ENCODE measurements at regions not wholly inside any gene's neighbourhood (a gene's known extent, or its start where the extent isn't known, plus 50 kb on each side); places are given as distances from the start of the nearest gene placed in this dataset.
"Not testable (repeated sequence)": the region's sequence is repeated elsewhere in the genome, so short reads cannot be mapped to it uniquely, and the experiment has no call there.

DNA sequence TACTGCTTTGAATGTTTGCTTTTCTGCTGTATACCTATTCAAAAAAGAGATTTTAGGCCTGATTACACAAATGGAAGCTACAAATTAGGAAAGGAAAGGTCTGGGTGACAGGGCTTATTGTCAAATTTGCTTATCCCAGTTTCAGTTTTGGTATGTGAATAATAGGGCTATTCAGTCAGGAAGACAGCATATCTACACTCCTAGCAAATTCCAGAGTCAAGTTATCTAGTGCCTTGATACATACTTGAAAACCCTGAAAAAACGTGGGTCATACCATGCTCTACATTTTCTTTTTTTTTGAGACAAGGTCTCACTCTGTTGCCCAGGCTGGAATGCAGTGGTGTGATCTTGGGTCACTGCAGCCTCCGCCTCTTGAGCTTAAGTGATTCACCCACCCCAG is 59.2 kb upstream of the CCDC180 start:
- not testable (repeated sequence) for DNase-seq (ENCODE audit: low read depth)

GRCh38 chr9:97243606-97244005 is 63.9 kb upstream of the CCDC180 start:
- DNase-seq (ENCODE audit: low read depth), result no peak

DNA sequence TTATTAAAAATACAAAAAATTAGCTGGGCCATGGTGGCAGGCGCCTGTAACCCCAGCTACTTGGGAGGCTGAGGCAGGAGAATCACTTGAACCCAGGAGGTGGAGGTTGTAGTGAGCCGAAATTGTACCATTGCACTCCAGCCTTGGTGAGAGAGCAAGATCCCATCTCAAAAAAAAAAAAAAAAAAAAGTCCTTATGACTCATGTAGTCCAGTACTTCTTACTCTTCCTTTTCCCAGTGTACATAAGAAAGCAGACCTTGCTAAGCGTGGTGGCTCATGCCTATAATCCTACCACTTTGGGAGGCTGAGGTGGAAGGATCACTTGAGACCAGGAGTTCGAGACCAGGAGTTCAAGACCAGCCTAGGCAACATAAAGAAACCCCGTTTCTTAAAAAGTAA is 66.0 kb upstream of the CCDC180 start:
- DNase-seq (ENCODE audit: low read depth), result not testable (repeated sequence)

GRCh38 chr9:97237951-97238889 is 69.2 kb upstream of the CCDC180 start:
- peak; percentile 47 for DNase-seq (ENCODE audit: low read depth)

DNA sequence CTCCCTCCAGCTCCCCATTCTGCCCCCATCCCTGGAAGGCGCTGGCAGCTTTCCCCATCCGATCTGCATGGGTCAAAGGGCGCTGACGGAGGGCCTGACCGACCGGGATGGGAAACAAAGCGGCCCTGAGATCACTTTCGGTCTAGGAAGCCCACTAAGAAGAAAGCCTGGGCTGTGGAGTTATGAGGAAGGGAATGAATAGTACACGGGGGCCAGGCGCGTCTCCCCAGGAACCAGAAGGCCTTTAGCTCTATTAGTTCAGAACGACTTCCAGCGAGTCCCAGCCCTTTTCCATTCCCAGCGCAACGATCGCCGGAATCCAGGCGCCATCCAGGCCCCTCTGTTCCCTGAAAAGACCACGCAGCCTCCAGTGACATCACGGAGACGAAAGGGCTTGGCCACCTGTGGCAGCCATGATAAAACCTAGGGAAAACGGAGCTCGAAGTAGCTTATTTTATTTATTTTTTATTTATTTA is 70.1 kb upstream of the CCDC180 start:
- no peak for DNase-seq (ENCODE audit: low read depth)

DNA sequence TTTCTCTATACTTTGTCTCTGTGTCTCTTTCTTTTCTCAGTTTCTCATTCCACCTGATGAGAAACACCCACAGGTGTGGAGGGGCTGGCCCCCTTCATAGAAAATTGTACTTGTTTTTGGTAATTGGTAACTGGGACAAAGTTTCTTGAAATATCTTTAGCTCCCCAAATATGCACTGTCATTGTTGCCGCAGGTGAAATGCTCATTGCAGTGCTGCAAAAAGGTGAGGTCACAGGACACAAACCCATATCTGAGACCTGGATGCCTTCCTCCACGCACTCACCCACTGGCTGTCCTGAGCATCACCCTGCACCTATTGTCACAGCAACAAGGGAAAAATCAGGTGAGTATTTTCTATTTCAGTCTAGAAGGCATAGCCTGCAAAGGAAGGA is 74.5 kb upstream of the CCDC180 start:
- DNase-seq (ENCODE audit: low read depth), result not testable (repeated sequence)

DNA sequence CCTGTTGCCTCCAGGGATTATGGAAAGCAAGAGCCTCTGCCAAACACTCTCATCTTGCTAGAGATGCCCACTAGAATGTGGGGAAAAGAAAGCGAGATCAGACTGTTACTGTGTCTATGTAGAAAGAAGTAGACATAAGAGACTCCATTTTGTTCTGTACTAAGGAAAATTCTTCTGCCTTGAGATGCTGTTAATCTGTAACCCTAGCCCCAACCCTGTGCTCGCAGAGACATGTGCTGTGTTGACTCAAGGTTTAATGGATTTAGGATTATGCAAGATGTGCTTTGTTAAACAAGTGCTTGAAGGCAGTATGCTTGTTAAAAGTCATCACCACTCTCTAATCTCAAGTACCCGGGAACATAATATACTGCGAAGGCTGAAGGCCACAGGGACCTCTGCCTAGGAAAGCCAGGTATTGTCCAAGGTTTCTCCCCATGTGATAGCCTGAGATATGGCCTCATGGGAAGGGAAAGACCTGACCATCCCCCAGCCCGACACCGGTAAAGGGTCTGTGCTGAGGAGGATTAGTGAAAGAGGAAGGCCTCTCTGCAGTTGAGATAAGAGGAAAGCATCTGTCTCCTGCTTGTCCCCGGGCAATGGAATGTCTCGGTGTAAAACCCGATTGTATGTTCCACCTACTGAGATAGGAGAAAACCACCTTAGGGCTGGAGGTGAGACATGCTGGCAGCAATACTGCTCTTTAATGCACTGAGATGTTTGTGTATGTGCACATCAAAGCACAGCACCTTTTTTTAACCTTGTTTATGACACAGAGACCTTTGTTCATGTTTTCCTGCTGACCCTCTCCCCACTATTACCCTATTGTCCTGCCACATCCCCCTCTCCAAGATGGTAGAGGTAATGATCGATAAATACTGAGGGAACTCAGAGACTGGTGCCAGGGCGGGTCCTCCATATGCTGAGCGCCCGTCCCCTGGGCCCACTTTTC is 75.1 kb upstream of the CCDC180 start:
- not testable (repeated sequence) for DNase-seq (ENCODE audit: low read depth)

- not testable (repeated sequence) for DNase-seq (ENCODE audit: low read depth)
These were observed 85.1 kb upstream of the CCDC180 start for GRCh38 chr9:97222393-97222792.

DNA sequence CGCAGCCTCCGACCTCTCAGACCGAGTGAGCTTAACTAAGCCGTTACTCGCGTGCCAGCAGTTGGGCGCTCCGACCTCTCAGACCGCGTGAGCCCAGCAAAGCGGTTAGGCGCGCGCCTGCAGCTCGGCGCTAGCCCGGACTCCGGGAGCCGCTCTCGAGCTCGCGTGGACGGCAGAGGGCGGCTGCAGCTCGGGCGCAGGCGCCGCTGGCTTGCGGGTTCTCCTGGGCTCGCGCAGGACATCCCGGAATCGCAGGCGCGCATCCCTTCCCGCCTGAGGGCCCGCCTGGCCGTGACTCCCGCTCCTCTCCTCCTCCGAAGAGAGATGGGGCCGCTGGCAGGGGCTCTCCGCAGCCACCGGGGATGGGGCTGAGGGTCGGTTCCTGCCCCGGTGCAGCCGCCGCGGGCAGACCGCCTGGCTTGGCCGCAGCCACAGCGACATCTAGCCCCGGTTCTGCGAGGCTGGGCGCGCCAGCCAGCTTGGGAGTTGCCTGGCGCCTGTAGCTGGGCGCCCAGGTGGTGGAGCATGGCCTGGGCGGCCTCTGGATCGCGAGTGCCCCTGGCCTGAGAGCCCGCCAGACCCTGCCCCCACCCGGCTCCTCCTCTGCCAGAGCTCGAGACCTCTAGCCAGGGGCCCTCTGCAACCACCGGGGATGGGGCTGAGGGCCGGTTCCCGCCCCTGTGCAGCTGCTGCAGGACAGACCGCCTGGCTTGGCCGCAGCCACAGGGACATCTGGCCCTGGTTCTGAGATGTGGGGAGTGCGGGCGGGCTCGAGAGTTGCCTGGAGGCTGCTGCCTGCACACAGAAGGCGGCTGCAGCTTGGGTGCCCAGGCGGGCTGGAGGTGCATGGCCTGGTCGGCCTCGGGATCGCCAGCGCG is 85.7 kb upstream of the CCDC180 start:
- DNase-seq (ENCODE audit: low read depth), result peak; percentile 25

DNA sequence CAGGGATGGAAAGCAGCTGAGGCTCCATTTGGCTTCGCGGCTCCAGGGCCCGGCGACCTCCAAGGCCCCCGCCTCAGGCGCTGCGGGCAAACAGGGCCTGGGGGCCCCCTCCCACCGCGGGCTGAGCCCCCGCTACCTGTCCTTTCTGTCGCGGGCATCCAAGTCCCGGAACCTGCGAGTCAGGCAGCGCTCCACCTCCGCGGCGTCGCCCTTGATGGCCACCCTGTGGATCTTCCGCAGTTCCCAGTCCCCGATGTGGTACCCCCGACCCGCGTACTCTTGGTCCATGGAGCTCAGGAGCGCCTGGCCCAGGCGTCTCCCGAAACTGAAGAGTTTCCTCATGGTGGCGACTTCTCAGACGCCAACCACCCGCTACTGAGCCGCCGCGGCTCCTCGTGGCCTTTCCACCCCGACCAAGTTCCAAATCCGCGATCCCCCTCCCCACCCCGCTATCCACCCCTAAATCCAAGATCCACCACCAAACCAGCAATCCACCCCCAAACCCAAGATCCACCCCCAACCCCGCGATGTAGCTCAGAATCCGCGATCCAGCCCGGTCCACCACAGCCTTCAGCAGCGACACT is 86.5 kb upstream of the CCDC180 start:
- DNase-seq (ENCODE audit: low read depth), result no peak

- DNase-seq (ENCODE audit: low read depth), result not testable (repeated sequence)
These were observed 87.1 kb upstream of the CCDC180 start for GRCh38 chr9:97220396-97220795.

DNA sequence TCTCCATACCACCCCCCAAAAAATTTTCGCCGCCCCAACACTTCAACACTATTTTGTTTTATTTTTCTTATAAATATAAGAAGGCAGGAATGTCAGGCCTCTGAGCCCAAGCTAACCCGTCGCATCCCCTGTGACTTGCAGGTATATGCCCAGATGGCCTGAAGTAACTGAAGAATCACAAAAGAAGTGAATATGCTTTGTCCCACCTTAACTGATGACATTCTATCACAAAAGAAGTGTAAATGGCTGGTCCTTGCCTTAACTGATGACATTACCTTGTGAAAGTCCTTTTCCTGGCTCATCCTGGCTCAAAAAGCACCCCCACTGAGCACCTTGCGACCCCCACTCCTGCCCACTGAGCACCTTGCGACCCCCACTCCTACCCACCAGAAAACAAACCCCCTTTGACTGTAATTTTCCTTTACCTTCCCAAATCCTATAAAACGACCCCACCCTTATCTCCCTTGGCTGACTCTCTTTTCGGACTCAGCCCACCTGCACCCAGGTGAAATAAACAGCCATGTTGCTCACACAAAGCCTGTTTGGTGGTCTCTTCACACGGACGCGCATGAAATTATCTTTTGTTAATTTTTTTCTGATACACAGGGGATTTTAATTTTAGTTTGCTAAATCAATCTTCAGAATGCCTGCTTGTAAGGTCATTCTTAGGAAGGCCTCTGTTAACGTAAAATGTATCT is 87.9 kb upstream of the CCDC180 start:
- not testable (repeated sequence) for DNase-seq (ENCODE audit: low read depth)

DNA sequence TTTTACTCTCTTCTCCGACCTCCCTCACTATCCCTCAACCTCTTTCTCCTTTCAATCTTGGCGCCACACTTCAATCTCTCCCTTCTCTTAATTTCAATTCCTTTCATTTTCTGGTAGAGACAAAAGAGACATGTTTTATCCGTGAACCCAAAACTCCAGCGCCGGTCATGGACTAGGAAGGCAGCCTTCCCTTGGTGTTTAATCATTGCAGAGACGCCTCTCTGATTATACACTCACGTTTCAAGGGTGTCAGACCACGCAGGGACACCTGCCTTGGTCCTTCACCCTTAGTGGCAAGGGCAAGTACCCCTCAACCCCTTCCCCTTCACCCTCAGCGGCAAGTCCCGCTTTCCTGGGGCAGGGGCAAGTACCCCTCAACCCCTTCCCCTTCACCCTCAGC is 92.3 kb upstream of the CCDC180 start:
- DNase-seq (ENCODE audit: low read depth), result not testable (repeated sequence)

DNA sequence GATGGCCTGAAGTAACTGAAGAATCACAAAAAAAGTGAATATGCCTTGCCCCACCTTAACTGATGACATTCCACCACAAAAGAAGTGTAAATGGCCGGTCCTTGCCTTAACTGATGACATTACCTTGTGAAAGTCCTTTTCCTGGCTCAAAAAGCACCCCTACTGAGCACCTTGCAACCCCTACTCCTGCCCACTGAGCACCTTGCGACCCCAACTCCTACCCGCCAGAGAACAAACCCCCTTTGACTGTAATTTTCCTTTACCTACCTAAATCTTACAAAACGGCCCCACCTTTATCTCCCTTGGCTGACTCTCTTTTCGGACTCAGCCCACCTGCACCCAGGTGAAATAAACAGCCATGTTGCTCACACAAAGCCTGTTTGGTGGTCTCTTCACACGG is 92.9 kb upstream of the CCDC180 start:
- DNase-seq (ENCODE audit: low read depth), result not testable (repeated sequence)

DNA sequence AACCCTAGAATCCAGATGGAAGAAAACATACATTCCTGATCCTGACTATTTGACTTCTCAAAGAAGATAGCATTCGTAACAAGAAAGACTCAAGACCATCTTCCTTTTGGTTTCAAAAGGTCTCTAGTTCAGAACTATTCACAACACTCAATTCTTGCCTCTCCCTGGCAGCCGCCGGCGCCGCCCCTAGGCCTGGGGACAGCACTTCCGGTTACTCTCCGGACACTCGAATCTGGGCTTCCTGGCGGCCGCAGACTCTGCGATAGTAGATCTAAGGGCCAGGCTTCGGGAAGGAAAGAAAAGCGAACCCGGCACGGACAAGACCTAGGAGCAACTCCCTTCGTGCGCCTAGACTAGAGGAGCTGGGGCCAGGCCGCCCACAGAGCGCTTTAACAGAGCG is 107.8 kb upstream of the CCDC180 start:
- DNase-seq (ENCODE audit: low read depth), result not testable (repeated sequence)

GRCh38 chr9:97193767-97194166 is 113.7 kb upstream of the CCDC180 start:
- DNase-seq (ENCODE audit: low read depth), result not testable (repeated sequence)

- DNase-seq (ENCODE audit: low read depth), result no peak
These were observed 118.9 kb upstream of the CCDC180 start for GRCh38 chr9:97188545-97188944.

DNA sequence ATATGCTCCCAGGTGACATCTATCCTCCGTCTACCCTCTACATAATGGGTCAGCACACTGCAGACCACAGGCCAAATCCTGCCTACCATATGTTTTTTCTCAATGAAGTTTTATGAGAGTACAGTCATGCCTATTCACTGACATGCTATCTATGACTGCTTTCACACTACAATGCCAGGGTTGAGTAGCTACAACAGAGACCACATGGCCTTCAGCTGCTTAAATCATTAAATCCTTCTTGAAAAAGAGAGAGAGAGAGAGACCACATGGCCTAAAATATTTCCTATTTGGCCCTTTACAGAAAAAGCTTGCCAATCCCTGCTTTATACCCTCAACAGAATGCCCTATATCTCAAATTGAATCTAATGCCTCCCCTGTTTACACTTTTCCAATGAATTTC is 119.8 kb upstream of the CCDC180 start:
- not testable (repeated sequence) for DNase-seq (ENCODE audit: low read depth)

DNA sequence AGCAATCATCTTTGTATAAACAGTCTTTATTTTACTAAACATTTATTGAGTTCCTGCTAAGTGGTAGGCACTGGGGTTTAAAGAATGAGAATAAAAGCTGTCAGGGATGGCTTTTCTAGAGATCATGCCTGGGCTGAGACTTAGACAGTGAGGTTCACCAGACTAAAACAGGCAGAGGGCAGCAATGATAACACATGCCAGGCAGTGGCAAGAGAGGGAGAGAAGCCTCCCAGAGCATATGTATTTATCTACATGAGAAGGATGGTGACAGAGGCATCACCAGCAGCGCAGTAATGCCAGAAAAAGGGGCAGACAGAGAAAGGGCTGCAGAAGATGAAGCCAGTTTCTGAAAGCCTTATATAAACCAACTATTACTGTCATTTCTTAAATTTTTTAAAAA is 121.0 kb upstream of the CCDC180 start:
- no peak for DNase-seq (ENCODE audit: low read depth)

DNA sequence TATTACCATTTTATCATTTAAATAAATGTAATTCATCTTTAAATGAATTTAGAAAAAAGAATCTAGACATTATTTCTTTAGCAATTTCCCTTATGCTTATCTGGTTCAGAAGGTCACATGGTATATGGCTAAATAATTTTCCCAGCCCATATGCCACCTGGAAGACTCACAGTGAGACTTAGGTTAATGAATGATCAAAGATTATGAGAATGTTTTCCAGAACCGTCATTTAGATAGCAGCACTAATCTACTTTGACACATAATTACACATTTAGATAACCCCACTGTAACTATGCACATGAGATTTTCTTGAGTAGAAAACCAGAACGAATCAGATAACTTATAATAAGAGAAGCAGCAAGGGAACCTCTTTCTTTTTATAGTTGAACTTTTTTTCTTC is 124.9 kb upstream of the CCDC180 start:
- not testable (repeated sequence) for DNase-seq (ENCODE audit: low read depth)

Data from stimulated activated CD4-positive, alpha-beta T cell treated with anti-CD3 and anti-CD28 coated beads, Interleukin-2, amount 100 ng/mL, for 4 hours (primary cell).